GM21515 (cell line): ENCODE measurements at regions not wholly inside any gene's neighbourhood (a gene's known extent, or its start where the extent isn't known, plus 50 kb on each side); places are given as distances from the start of the nearest gene placed in this dataset.
A peak's percentile ranks its signal among the peaks of the same experiment; 100 is the strongest.

Experiments used
- ATAC-seq: cut with Tn5 transposase; IDR thresholded peaks from one replicate; pipeline ENCODE4 v1.9.1; 2021; ENCODE audit not compliant: unreplicated experiment

DNA sequence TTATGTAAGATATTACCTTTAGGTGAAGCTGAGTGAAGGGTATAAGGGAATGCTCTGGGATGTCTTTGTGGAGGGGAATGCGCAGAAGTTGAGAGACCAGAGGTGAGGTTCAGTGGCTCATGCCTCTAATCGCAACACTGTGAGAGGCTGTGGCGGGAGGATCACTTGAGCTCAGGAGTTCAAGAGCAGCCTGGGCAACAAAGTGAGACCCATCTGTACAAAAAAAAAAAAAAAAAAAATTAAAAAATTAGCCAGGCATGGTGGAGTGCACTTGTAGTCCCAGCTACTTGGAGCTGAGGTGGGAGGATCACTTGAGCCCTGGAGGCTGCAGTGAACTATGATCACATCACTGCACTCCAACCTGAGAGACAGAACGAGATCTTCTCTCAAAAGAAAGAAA, 57.3 kb upstream of the SP3 start:
- ATAC-seq, result no peak

DNA sequence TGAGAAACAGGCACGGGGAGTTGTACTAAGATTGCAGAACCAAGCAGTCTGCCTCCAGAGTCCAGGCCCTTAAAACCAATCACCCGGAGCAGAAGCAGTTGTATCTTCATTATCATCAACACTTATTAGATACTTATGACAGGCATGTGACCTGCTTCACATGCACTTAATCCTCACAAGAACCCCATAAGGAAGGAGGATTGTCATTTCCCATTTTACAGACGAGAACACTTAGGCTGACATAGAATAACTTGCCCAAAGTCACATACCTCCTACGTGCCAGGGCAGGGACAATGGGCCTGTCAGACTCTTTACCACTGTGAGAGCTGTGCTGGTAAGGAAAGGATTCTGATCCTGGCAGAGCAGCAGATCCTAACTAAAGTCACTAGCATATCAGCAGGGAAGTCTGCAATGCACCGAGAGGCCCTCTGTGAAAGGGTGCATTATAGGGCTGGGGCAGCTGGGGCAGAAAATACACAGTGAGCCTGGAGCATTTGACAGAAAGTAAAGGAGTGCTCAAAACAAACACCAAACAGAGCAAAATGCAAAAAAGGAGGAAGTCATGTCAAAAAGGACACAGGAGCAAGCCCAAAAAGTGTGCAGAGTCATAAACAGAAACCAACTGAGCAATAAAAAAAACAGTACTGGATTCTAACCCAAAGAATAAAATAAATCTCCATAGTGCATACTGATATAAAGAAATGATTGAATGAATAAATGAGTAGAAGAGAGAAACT, 55.9 kb upstream of the SP3 start:
- peak; percentile 57 for ATAC-seq

DNA sequence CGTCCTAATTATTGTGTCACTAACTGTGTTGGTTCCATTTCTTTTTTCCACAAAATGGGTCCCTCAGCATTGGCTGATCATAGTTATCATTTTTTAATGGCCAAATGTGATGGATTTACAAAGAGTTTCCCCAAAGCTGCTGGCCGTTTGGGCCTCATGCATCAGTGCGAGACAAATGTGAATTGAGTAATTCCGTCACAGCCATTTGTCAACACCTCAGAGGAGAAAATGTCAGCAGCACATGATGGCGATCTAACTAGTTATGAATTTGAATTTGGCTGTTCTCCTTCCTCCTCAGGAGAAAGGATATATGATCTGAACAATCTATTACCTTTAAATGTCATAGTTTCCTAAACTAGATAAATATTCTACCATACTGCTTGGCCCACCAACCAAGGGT, 54.9 kb upstream of the SP3 start:
- no peak for ATAC-seq

DNA sequence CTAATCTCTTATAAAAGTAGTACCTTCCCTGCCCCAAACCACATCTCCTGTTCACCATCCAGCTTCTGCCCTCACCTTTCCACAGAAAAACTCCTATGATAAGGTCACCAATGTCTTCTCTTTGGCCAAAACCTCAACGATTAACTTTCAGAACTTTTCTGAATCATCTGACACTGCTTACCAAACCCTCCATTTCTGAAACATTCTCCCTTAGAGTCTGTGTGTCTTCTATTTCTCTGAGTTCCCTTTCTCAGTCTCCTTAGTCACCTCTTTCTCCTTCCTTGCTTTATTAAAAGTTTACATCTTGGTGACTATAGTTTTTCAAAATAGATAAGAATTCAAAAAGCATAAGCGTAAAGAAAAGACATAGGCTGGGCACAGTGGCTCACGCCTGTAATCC, 51.3 kb upstream of the SP3 start:
- no peak for ATAC-seq

DNA sequence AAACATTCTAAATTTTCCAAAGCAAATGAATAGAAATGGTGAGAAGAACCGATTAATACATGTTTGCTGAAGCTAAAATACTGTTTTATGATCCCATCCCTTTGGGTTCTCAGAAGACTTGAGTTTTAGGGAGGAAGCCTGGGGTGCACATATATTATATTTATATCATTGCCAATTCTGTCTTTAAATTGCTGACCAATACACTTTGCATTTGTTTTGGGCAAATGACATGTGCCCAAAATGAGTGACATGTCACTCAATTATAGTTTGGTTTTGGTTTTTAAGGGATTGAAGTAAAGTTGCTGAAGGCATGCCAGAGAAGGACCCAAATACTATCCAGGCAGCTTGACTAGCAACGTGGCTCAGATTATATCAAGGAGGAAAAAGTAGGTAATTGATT, 50.3 kb upstream of the SP3 start:
- ATAC-seq, result no peak
